ENCODE measurements at regions not wholly inside any gene's neighbourhood (a gene's known extent, or its start where the extent isn't known, plus 50 kb on each side); places are given as distances from the start of the nearest gene placed in this dataset.

DNA sequence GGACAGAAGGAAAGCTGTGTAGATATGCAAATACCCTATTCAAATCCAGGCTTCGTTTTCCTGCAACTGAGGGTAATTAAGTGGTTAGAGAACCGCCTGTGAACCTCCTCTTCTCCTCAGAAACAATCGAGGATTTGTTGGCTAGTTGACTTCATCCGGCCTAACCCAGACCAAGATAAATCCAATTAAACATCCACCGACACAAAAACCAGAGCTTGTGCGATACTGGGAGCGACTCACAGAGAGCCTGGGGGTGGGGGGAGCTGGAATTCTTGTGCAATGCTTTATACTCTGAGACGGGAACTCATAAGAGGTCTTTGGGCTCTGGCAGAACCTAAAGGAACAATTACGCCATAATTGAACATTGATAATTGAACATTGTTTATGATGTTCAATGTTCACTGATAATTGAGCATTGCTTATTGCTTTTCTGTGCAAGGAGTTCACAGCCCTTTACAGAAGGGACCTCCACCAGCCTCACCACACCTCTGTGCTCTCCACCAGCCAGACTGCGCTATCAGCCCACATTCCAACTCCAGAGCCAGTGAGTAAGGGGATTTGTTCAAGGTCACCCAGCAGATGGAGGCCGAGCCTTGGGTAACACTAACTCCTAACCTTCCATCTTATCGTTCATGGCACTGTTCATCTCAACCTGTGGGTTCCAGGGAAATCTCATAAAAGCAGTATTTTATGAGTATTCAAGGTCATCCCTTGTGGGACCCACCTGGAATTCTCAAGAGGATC, 429.6 kb upstream of the JARID2 start (continued):
- TF ChIP-seq, protein P1, sequence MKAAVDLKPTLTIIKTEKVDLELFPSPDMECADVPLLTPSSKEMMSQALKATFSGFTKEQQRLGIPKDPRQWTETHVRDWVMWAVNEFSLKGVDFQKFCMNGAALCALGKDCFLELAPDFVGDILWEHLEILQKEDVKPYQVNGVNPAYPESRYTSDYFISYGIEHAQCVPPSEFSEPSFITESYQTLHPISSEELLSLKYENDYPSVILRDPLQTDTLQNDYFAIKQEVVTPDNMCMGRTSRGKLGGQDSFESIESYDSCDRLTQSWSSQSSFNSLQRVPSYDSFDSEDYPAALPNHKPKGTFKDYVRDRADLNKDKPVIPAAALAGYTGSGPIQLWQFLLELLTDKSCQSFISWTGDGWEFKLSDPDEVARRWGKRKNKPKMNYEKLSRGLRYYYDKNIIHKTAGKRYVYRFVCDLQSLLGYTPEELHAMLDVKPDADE (IDR thresholded peaks at IDR 0.05) = no peak
- no peak for TF ChIP-seq POLR2AphosphoS5 (IDR thresholded peaks at IDR 0.05; ENCODE audit: low read depth)
- TF ChIP-seq CREB1 (CRISPR knock-in tag; IDR thresholded peaks at IDR 0.05; ENCODE audit: low read depth) = no peak
- no peak for TF ChIP-seq ZNF331 (CRISPR knock-in tag; IDR thresholded peaks at IDR 0.05; ENCODE audit: low read depth)
- TF ChIP-seq EZH2 (IDR thresholded peaks at IDR 0.05; ENCODE audit: low read depth, unreplicated experiment) = no peak
- no peak for TF ChIP-seq EZH2phosphoT487 (IDR thresholded peaks at IDR 0.05; ENCODE audit: unreplicated experiment)

DNA sequence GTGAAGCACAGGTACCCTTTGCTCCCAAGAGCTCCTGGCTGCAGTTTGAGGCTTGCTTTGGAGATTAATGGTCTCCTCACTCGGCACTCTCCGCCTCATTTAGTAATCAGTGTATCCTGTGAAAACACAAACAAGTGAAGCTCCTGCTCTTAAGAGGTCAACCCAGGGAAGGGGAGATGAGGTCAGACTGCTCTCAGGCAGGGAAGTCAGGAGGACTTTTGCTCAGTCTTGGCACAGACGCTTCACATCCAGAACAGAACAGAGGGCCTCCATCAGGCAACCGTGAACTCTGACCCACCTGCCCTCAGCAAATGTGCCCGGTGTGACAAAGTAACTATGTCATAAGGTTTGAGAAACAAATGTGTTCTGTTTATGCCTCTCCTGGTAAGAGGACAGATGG, 428.8 kb upstream of the JARID2 start:
- H3K4me1 ChIP-seq (ENCODE audit: insufficient read depth) = peaks cover 9% of the 10 kb centered on the region
- H3K27me3 ChIP-seq (ENCODE audit: insufficient read depth) = no peaks in the 10 kb centered on the region
- no peak overlapping the region for H3K4me3 ChIP-seq
- Mint-ChIP-seq H3K9me3 (no peaks in the 10 kb centered on the region), H3K27ac (no peak overlapping the region), H3K27me3 (ENCODE audit: insufficient read depth, low read depth, poor library complexity) (peaks cover 7% of the 10 kb centered on the region), H3K4me1 (peaks cover 18% of the 10 kb centered on the region), H3K36me3 (ENCODE audit: low read depth) (no peaks in the 10 kb centered on the region; the same call in 1 of the 3 replicates), H3K4me3 (no peak overlapping the region)
- ATAC-seq (no peak), DNase-seq (ENCODE audit: low spot score) (no peak)
- H3K4me2 ChIP-seq = no peak overlapping the region
- H3K27ac ChIP-seq (ENCODE audit: low read depth) = no peak overlapping the region
- no peak overlapping the region for H2AFZ ChIP-seq
- H3K36me3 ChIP-seq (ENCODE audit: insufficient read depth) = no peaks in the 10 kb centered on the region
- H3K9me2 ChIP-seq (ENCODE audit: insufficient read depth) = peaks cover 12% of the 10 kb centered on the region
- H4K20me1 ChIP-seq (replicated peaks; ENCODE audit: insufficient read depth) = no peaks in the 10 kb centered on the region
- no peaks in the 10 kb centered on the region for H3F3A ChIP-seq (replicated peaks; ENCODE audit: low read depth)
- no peaks in the 10 kb centered on the region for H3K79me2 ChIP-seq (replicated peaks; ENCODE audit: insufficient read depth)
- TF ChIP-seq ZNF331 (CRISPR knock-in tag; IDR thresholded peaks at IDR 0.05; ENCODE audit: low read depth) (no peak), ZNF114 (CRISPR knock-in tag; IDR thresholded peaks at IDR 0.05) (no peak), STAT1 (IDR thresholded peaks at IDR 0.05; ENCODE audit: unreplicated experiment) (no peak), POLR2AphosphoS5 (IDR thresholded peaks at IDR 0.05; ENCODE audit: low read depth) (no peak), CREB1 (CRISPR knock-in tag; IDR thresholded peaks at IDR 0.05; ENCODE audit: low read depth) (no peak), EZH2 (IDR thresholded peaks at IDR 0.05; ENCODE audit: low read depth, unreplicated experiment) (no peak), NANOG (IDR thresholded peaks at IDR 0.05; ENCODE audit: borderline replicate concordance) (no peak)
- TF ChIP-seq, protein P2, sequence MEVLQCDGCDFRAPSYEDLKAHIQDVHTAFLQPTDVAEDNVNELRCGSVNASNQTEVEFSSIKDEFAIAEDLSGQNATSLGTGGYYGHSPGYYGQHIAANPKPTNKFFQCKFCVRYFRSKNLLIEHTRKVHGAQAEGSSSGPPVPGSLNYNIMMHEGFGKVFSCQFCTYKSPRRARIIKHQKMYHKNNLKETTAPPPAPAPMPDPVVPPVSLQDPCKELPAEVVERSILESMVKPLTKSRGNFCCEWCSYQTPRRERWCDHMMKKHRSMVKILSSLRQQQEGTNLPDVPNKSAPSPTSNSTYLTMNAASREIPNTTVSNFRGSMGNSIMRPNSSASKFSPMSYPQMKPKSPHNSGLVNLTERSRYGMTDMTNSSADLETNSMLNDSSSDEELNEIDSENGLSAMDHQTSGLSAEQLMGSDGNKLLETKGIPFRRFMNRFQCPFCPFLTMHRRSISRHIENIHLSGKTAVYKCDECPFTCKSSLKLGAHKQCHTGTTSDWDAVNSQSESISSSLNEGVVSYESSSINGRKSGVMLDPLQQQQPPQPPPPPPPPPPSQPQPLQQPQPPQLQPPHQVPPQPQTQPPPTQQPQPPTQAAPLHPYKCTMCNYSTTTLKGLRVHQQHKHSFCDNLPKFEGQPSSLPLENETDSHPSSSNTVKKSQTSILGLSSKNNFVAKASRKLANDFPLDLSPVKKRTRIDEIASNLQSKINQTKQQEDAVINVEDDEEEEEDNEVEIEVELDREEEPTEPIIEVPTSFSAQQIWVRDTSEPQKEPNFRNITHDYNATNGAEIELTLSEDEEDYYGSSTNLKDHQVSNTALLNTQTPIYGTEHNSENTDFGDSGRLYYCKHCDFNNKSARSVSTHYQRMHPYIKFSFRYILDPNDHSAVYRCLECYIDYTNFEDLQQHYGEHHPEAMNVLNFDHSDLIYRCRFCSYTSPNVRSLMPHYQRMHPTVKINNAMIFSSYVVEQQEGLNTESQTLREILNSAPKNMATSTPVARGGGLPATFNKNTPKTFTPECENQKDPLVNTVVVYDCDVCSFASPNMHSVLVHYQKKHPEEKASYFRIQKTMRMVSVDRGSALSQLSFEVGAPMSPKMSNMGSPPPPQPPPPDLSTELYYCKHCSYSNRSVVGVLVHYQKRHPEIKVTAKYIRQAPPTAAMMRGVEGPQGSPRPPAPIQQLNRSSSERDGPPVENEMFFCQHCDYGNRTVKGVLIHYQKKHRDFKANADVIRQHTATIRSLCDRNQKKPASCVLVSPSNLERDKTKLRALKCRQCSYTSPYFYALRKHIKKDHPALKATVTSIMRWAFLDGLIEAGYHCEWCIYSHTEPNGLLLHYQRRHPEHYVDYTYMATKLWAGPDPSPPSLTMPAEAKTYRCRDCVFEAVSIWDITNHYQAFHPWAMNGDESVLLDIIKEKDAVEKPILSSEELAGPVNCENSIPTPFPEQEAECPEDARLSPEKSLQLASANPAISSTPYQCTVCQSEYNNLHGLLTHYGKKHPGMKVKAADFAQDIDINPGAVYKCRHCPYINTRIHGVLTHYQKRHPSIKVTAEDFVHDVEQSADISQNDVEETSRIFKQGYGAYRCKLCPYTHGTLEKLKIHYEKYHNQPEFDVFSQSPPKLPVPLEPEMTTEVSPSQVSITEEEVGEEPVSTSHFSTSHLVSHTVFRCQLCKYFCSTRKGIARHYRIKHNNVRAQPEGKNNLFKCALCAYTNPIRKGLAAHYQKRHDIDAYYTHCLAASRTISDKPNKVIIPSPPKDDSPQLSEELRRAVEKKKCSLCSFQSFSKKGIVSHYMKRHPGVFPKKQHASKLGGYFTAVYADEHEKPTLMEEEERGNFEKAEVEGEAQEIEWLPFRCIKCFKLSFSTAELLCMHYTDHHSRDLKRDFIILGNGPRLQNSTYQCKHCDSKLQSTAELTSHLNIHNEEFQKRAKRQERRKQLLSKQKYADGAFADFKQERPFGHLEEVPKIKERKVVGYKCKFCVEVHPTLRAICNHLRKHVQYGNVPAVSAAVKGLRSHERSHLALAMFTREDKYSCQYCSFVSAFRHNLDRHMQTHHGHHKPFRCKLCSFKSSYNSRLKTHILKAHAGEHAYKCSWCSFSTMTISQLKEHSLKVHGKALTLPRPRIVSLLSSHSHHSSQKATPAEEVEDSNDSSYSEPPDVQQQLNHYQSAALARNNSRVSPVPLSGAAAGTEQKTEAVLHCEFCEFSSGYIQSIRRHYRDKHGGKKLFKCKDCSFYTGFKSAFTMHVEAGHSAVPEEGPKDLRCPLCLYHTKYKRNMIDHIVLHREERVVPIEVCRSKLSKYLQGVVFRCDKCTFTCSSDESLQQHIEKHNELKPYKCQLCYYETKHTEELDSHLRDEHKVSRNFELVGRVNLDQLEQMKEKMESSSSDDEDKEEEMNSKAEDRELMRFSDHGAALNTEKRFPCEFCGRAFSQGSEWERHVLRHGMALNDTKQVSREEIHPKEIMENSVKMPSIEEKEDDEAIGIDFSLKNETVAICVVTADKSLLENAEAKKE (CRISPR knock-in tag; IDR thresholded peaks at IDR 0.05) = no peak
- TF ChIP-seq, protein P3, sequence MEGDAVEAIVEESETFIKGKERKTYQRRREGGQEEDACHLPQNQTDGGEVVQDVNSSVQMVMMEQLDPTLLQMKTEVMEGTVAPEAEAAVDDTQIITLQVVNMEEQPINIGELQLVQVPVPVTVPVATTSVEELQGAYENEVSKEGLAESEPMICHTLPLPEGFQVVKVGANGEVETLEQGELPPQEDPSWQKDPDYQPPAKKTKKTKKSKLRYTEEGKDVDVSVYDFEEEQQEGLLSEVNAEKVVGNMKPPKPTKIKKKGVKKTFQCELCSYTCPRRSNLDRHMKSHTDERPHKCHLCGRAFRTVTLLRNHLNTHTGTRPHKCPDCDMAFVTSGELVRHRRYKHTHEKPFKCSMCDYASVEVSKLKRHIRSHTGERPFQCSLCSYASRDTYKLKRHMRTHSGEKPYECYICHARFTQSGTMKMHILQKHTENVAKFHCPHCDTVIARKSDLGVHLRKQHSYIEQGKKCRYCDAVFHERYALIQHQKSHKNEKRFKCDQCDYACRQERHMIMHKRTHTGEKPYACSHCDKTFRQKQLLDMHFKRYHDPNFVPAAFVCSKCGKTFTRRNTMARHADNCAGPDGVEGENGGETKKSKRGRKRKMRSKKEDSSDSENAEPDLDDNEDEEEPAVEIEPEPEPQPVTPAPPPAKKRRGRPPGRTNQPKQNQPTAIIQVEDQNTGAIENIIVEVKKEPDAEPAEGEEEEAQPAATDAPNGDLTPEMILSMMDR (conservative IDR thresholded peaks at IDR 0.05; ENCODE audit: low read depth in 2 of 2) = no peak
- TF ChIP-seq, protein P1 (IDR thresholded peaks at IDR 0.05) = no peak
